Left ventricle myocardium inferior (tissue), 1 donor: ENCODE measurements at regions not wholly inside any gene's neighbourhood (a gene's known extent, or its start where the extent isn't known, plus 50 kb on each side); places are given as distances from the start of the nearest gene placed in this dataset.

Experiments used
- DNase-seq: peaks from one replicate; pipeline ENCODE4 v3.0.0-alpha.2; 2020
- H3K27ac ChIP-seq: fragments of 200-600 bp; replicated peaks from 2 replicates; pipeline ENCODE4 v1.8.0; 2021
- H3K27me3 ChIP-seq: fragments of 200-600 bp; 2 replicates; pipeline ENCODE4 v1.8.0; 2021; ENCODE audit warnings: low read depth
- H3K36me3 ChIP-seq: fragments of 200-600 bp; 2 replicates; pipeline ENCODE4 v1.8.0; 2021
- H3K4me1 ChIP-seq: fragments of 200-600 bp; 2 replicates; pipeline ENCODE4 v1.8.0; 2021
- H3K4me3 ChIP-seq: fragments of 200-600 bp; 2 replicates; pipeline ENCODE4 v1.8.0; 2021; ENCODE audit warnings: mild to moderate bottlenecking, moderate library complexity
- H3K9me3 ChIP-seq: fragments of 200-600 bp; replicated peaks from 2 replicates; pipeline ENCODE4 v1.8.0; 2021
- intact Hi-C: fragments of 100-400 bp; cut with micrococcal nuclease; formaldehyde crosslinking; loops from one replicate; pipeline ENCODE4 v1.11.0; 2022
- TF ChIP-seq, protein P1 (sequence below): fragments of 200-600 bp; IDR thresholded peaks from 2 replicates; pipeline ENCODE4 v1.8.0; 2021; ENCODE audit warnings: antibody characterized with exemption, mild to moderate bottlenecking, borderline replicate concordance
- donor health status: DM: no; HTN: yes; CAD: no; lungs with severe emphysema.

DNA sequence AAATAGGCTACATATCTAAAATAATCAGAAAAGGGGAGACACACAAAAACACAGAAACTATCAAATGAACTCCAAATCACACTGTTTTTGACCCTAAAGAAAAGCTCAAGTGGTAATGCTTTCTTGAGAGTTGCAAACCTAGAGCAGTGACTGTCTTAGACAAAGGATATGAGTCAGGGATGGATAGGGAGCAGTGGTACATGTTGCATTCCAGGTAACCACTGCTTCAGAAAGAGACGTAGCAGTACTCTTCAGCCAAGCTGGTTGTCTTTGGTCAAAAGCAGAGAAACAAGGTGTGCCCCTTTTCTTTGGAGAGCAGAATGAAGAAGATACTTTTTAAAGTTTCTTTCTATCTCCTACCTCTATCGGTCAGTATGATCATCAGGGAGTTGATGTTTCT, 1003.6 kb downstream of the CDH9 start:
- no peak overlapping the region for H3K4me3 ChIP-seq
- TF ChIP-seq, protein P1, sequence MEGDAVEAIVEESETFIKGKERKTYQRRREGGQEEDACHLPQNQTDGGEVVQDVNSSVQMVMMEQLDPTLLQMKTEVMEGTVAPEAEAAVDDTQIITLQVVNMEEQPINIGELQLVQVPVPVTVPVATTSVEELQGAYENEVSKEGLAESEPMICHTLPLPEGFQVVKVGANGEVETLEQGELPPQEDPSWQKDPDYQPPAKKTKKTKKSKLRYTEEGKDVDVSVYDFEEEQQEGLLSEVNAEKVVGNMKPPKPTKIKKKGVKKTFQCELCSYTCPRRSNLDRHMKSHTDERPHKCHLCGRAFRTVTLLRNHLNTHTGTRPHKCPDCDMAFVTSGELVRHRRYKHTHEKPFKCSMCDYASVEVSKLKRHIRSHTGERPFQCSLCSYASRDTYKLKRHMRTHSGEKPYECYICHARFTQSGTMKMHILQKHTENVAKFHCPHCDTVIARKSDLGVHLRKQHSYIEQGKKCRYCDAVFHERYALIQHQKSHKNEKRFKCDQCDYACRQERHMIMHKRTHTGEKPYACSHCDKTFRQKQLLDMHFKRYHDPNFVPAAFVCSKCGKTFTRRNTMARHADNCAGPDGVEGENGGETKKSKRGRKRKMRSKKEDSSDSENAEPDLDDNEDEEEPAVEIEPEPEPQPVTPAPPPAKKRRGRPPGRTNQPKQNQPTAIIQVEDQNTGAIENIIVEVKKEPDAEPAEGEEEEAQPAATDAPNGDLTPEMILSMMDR: no peak
- no peaks in the 10 kb centered on the region for H3K36me3 ChIP-seq
- intact Hi-C loops: no loop called here
- H3K27me3 ChIP-seq: no peaks in the 10 kb centered on the region
- no peaks in the 10 kb centered on the region for H3K4me1 ChIP-seq
- H3K27ac ChIP-seq: no peak overlapping the region
- no peak for DNase-seq
- no peaks in the 10 kb centered on the region for H3K9me3 ChIP-seq

DNA sequence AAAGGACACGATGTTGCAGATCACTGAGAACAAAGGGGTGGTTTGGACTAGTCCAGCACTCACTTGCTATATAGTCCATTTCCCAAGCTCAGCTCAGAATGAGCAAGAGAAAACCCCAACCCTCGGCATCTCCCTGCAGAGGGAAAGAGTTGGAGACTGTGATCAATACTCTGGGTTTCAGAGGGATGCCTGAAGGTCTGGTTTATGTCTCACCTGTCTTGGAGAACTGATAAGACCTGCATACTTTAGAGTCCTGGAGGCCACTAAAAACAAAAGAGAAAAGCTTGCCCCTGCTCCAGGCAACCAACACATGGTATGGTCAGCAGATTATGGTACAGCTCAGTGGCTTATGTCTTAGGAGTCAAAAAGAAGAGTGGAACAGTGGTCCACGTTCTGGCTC, 1006.9 kb downstream of the CDH9 start:
- intact Hi-C loops: no loop called here
- H3K27me3 ChIP-seq: no peaks in the 10 kb centered on the region
- no peak overlapping the region for H3K27ac ChIP-seq
- H3K36me3 ChIP-seq: no peaks in the 10 kb centered on the region
- H3K4me3 ChIP-seq: no peak overlapping the region
- H3K4me1 ChIP-seq: no peaks in the 10 kb centered on the region
- no peak for DNase-seq
- TF ChIP-seq, protein P1: no peak
- H3K9me3 ChIP-seq: no peaks in the 10 kb centered on the region

DNA sequence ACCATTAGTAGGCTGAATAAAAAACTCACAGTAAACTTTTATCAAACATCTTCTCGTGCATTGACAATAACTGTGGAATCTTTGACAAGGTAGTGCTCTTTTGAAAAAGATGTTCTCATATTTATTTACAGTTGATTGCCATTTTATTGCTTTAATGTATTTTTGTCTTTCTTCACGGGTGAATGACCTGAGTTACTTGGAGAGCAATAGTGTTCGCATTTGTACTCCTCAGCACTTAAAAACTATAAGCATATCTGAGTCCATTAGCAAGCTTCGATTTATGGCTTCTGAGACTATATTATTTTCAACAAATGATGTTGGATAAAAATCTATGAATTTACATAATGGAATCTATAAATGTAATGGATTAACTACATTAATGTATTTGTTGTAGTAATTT, 1012.3 kb downstream of the CDH9 start:
- Histone ChIP-seq H3K27ac (no peak overlapping the region), H3K4me3 (no peak overlapping the region), H3K36me3 (no peaks in the 10 kb centered on the region), H3K9me3 (no peaks in the 10 kb centered on the region), H3K4me1 (no peaks in the 10 kb centered on the region), H3K27me3 (no peaks in the 10 kb centered on the region)
- TF ChIP-seq, protein P1: no peak
- intact Hi-C loops: no loop called here
- DNase-seq: no peak

DNA sequence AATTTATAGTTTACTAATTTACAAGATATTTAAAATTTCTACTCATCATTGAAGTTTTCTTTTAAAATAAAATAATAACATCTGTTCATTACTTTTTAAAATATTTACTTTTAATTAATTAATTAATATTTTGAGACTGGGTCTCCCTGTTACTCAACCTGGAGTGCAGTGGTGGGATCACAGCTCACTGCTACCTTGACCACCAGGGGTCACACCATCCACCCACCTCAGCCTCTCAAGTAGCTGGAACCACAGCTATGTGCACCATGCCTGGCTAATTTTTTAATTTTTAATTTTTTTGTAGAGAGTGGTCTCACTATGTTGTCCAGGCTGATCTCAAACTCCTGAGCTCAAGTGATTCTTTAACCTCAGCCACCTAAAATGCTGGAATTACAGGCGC, 1013.6 kb downstream of the CDH9 start:
- intact Hi-C loops: no loop called here
- TF ChIP-seq, protein P1: no peak
- DNase-seq: no peak
- Histone ChIP-seq H3K4me1 (no peaks in the 10 kb centered on the region), H3K9me3 (no peaks in the 10 kb centered on the region), H3K36me3 (no peaks in the 10 kb centered on the region), H3K4me3 (no peak overlapping the region), H3K27me3 (no peaks in the 10 kb centered on the region), H3K27ac (no peak overlapping the region)

DNA sequence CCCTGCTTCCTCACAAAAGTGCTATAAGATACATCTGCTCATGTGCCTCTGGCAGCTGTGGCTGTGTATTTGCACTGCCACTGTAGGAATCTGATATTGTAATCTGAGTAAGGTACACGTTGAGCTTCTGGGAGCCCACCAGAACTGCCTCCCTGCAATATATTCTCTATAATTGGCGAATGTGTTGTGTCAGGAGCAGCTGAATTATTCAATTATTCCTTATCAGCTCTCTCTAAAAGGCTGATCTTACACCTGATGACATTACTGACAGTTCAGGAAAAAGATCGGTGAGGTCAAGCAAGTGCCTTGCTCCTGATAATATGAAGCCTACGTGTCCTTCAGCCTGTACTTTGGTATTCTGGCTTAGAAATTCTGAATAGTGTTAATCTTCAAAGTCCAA, 1015.0 kb downstream of the CDH9 start:
- H3K9me3 ChIP-seq: no peaks in the 10 kb centered on the region
- no peak overlapping the region for H3K4me3 ChIP-seq
- H3K4me1 ChIP-seq: no peaks in the 10 kb centered on the region
- no peaks in the 10 kb centered on the region for H3K36me3 ChIP-seq
- no peak for DNase-seq
- intact Hi-C loops: no loop called here
- no peak overlapping the region for H3K27ac ChIP-seq
- TF ChIP-seq, protein P1: no peak
- no peaks in the 10 kb centered on the region for H3K27me3 ChIP-seq

DNA sequence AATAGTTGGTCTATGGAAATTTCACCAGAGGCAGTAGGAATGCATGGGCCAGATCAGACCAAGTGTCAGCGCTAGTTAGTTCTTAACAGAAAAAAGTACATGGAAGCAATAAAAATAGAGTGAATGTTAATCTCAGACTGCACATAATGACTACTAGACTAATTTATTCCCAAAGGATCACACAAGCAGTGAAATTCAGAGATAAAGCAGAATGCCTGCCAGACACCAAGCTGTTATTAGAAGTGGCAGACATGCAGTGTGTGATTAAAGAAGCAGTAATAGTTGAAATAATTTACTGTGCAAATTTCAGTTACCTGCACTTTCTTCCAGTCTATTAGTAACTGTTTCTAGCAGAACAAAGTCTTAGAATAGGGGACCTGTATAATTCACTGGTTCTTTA, 1024.2 kb downstream of the CDH9 start:
- intact Hi-C loops: no loop called here
- Histone ChIP-seq H3K27me3 (no peaks in the 10 kb centered on the region), H3K4me1 (no peaks in the 10 kb centered on the region), H3K4me3 (no peak overlapping the region), H3K27ac (no peak overlapping the region), H3K36me3 (no peaks in the 10 kb centered on the region), H3K9me3 (no peaks in the 10 kb centered on the region)
- TF ChIP-seq, protein P1: no peak
- no peak for DNase-seq
